ENCODE measurements at regions not wholly inside any gene's neighbourhood (a gene's known extent, or its start where the extent isn't known, plus 50 kb on each side); places are given as distances from the start of the nearest gene placed in this dataset.

GRCh38 chrX:7218321-7219152 is 70.6 kb upstream of the PUDP start:
- Histone ChIP-seq H3K36me3 (replicated peaks in 1 of 2; ENCODE audit: control extremely low read depth in 1 of 2, control insufficient read depth in 1 of 2, extremely low read depth in 1 of 2, insufficient read depth in 2 of 2, low read length in 1 of 2) (no peaks in the 10 kb centered on the region), H4K20me1 (ENCODE audit: control insufficient read depth, insufficient read depth, low read length, poor library complexity, severe bottlenecking) (no peaks in the 10 kb centered on the region), H3K4me3 (ENCODE audit: control extremely low read depth in 1 of 5, extremely low read depth in 1 of 5, insufficient read depth in 1 of 5, low read depth in 2 of 5, low read length in 4 of 5) (no peak overlapping the region), H3K4me1 (ENCODE audit: control insufficient read depth in 2 of 2, insufficient read depth in 2 of 2, low read length in 2 of 2) (peaks cover 0 to 4% of the 10 kb centered on the region in 2 donors), H3K9ac (ENCODE audit: low read length) (no peak overlapping the region), H3K27ac (ENCODE audit: low read length in 2 of 2) (no peak overlapping the region), H3K27me3 (replicated peaks in 1 of 4; ENCODE audit: control extremely low read depth in 1 of 4, control insufficient read depth in 3 of 4, insufficient read depth in 4 of 4, low read length in 3 of 4) (no peaks in the 10 kb centered on the region), H3K79me2 (ENCODE audit: control insufficient read depth, insufficient read depth, low read length) (no peaks in the 10 kb centered on the region), H3K4me2 (replicated peaks; ENCODE audit: low read depth, low read length, poor library complexity, severe bottlenecking) (no peak overlapping the region), H2AFZ (ENCODE audit: insufficient read depth, low read depth, low read length, poor library complexity, severe bottlenecking) (no peak overlapping the region), H3K9me3 (ENCODE audit: control extremely low read depth in 1 of 3, control insufficient read depth in 2 of 3, insufficient read depth in 1 of 3, low read length in 2 of 3) (no peaks in the 10 kb centered on the region)
- Mint-ChIP-seq H3K4me1 (peaks cover 8% of the 10 kb centered on the region), H3K9me3 (ENCODE audit: insufficient read depth) (peaks cover 2% of the 10 kb centered on the region), H3K27me3 (no peaks in the 10 kb centered on the region), H3K27ac (no peak overlapping the region), H3K4me3 (no peak overlapping the region)
- TF ChIP-seq CTCF (IDR thresholded peaks at IDR 0.05) (no peak), EZH2 (IDR thresholded peaks at IDR 0.05; ENCODE audit: borderline replicate concordance, insufficient read depth, low read depth, low read length, poor library complexity, severe bottlenecking) (no peak)
- ATAC-seq (ENCODE audit: low read depth) (no peak), DNase-seq (no peak)
- ChIA-PET CTCF (interaction anchor here (0.7 kb wide), 1 partner anchor 81 kb away, joined by 3 read pairs; no protein-coding TSS in a partner anchor), POLR2A (no interaction called here)
- intact Hi-C loops (cut with micrococcal nuclease): no loop called here
- no CpG with 5 or more reads among the region's 8 CpGs for WGBS (ENCODE audit: insufficient coverage)

GRCh38 chrX:7216981-7217587 is 69.1 kb upstream of the PUDP start:
- no peaks in the 10 kb centered on the region for H3K4me1 Mint-ChIP-seq
- no peak for TF ChIP-seq EZH2 (IDR thresholded peaks at IDR 0.05; ENCODE audit: borderline replicate concordance, insufficient read depth, low read depth, low read length, poor library complexity, severe bottlenecking)
- TF ChIP-seq CTCF (IDR thresholded peaks at IDR 0.05): no peak
- intact Hi-C loops (cut with micrococcal nuclease): no loop called here
- H3K79me2 ChIP-seq (ENCODE audit: control insufficient read depth, insufficient read depth, low read length): no peaks in the 10 kb centered on the region
- WGBS (ENCODE audit: insufficient coverage): no CpG with 5 or more reads among the region's 6 CpGs
- H4K20me1 ChIP-seq (ENCODE audit: control insufficient read depth, insufficient read depth, low read length, poor library complexity, severe bottlenecking): no peaks in the 10 kb centered on the region
- H3K36me3 ChIP-seq (replicated peaks in 1 of 2; ENCODE audit: control extremely low read depth in 1 of 2, control insufficient read depth in 1 of 2, extremely low read depth in 1 of 2, insufficient read depth in 2 of 2, low read length in 1 of 2): no peaks in the 10 kb centered on the region
- no peak overlapping the region for H3K4me2 ChIP-seq (replicated peaks; ENCODE audit: low read depth, low read length, poor library complexity, severe bottlenecking)
- no peak for DNase-seq
- no peak overlapping the region for H3K27ac ChIP-seq (ENCODE audit: low read length in 2 of 2)
- H3K27ac Mint-ChIP-seq: no peak overlapping the region
- ChIA-PET CTCF (no interaction called here), POLR2A (no interaction called here)
- H3K4me3 ChIP-seq (ENCODE audit: control extremely low read depth in 1 of 5, extremely low read depth in 1 of 5, insufficient read depth in 1 of 5, low read depth in 2 of 5, low read length in 4 of 5): no peak overlapping the region
- H3K9ac ChIP-seq (ENCODE audit: low read length): no peak overlapping the region
- H2AFZ ChIP-seq (ENCODE audit: insufficient read depth, low read depth, low read length, poor library complexity, severe bottlenecking): no peak overlapping the region
- H3K27me3 Mint-ChIP-seq: no peaks in the 10 kb centered on the region
- ATAC-seq (ENCODE audit: low read depth): no peak
- peaks cover 2% of the 10 kb centered on the region for H3K9me3 Mint-ChIP-seq (ENCODE audit: insufficient read depth)
- H3K9me3 ChIP-seq (ENCODE audit: control extremely low read depth in 1 of 3, control insufficient read depth in 2 of 3, insufficient read depth in 1 of 3, low read length in 2 of 3): no peaks in the 10 kb centered on the region
- H3K27me3 ChIP-seq (replicated peaks in 1 of 4; ENCODE audit: control extremely low read depth in 1 of 4, control insufficient read depth in 3 of 4, insufficient read depth in 4 of 4, low read length in 3 of 4): no peaks in the 10 kb centered on the region
- no peaks in the 10 kb centered on the region for H3K4me1 ChIP-seq (ENCODE audit: control insufficient read depth in 2 of 2, insufficient read depth in 2 of 2, low read length in 2 of 2)
- no peak overlapping the region for H3K4me3 Mint-ChIP-seq

Data from B cell (primary cell).